Skin epidermis (tissue), 12 donors: ENCODE measurements at regions not wholly inside any gene's neighbourhood (a gene's known extent, or its start where the extent isn't known, plus 50 kb on each side); places are given as distances from the start of the nearest gene placed in this dataset.

ENCODE experiments used
- H3K27ac ChIP-seq, 21 experiments: fragments of 200-600 bp; sonication (generic) in 11 of 21; one replicate each; pipeline ENCODE4 v1.5.0; 2020; ENCODE audit warnings: mild to moderate bottlenecking in 3 of 21, inconsistent platforms in 2 of 21, moderate library complexity in 2 of 21
- H3K4me3 ChIP-seq, 7 experiments: fragments of 200-600 bp; sonication (generic) in 2 of 7; one replicate each; pipeline ENCODE4 v1.5.0; 2020; ENCODE audit warnings: inconsistent platforms in 2 of 7, mild to moderate bottlenecking in 2 of 7, moderate library complexity in 1 of 7

GRCh38 chr15:31235311-31236183 lies 91.1 kb upstream of the KLF13 start:
- Histone ChIP-seq H3K27ac (peak overlapping the region in 16 of 21 experiments; percentile 6 to 78 (median 48)), H3K4me3 (no peak overlapping the region)

- Histone ChIP-seq H3K27ac (peak overlapping the region in 19 of 21 experiments; percentile 1 to 78 (median 56)), H3K4me3 (no peak overlapping the region)
Measured at GRCh38 chr15:31236184-31237042, 90.2 kb upstream of the KLF13 start.

GRCh38 chr15:31237043-31237324 lies 89.7 kb upstream of the KLF13 start:
- H3K27ac ChIP-seq, result peak overlapping the region in 12 of 21 experiments; percentile 1 to 66 (median 34)
- no peak overlapping the region for H3K4me3 ChIP-seq

GRCh38 chr15:31238906-31239305 lies 87.7 kb upstream of the KLF13 start:
- Histone ChIP-seq H3K27ac (no peak overlapping the region), H3K4me3 (no peak overlapping the region)

GRCh38 chr15:31239409-31239808 lies 87.2 kb upstream of the KLF13 start:
- H3K4me3 ChIP-seq, result no peak overlapping the region
- no peak overlapping the region for H3K27ac ChIP-seq

- Histone ChIP-seq H3K4me3 (no peak overlapping the region), H3K27ac (no peak overlapping the region)
Measured at GRCh38 chr15:31241888-31242522, 84.6 kb upstream of the KLF13 start.

GRCh38 chr15:31243895-31244294 lies 82.7 kb upstream of the KLF13 start:
- H3K4me3 ChIP-seq, result no peak overlapping the region

GRCh38 chr15:31245135-31245689 lies 81.4 kb upstream of the KLF13 start:
- Histone ChIP-seq H3K4me3 (no peak overlapping the region), H3K27ac (no peak overlapping the region)

More at GRCh38 chr15:31243895-31244294, 82.7 kb upstream of the KLF13 start:
- no peak overlapping the region for H3K27ac ChIP-seq

GRCh38 chr15:31245756-31246155 lies 80.9 kb upstream of the KLF13 start:
- no peak overlapping the region for H3K4me3 ChIP-seq
- H3K27ac ChIP-seq, result no peak overlapping the region

- Histone ChIP-seq H3K27ac (no peak overlapping the region), H3K4me3 (no peak overlapping the region)
Measured at GRCh38 chr15:31247404-31247803, 79.2 kb upstream of the KLF13 start.

- H3K27ac ChIP-seq, result no peak overlapping the region
- no peak overlapping the region for H3K4me3 ChIP-seq
Measured at GRCh38 chr15:31248263-31248662, 78.4 kb upstream of the KLF13 start.

GRCh38 chr15:31248951-31249350 lies 77.7 kb upstream of the KLF13 start:
- Histone ChIP-seq H3K4me3 (no peak overlapping the region), H3K27ac (no peak overlapping the region)

GRCh38 chr15:31250033-31250432 lies 76.6 kb upstream of the KLF13 start:
- Histone ChIP-seq H3K4me3 (no peak overlapping the region), H3K27ac (no peak overlapping the region)

- Histone ChIP-seq H3K27ac (no peak overlapping the region), H3K4me3 (no peak overlapping the region)
Measured at GRCh38 chr15:31251165-31251564, 75.5 kb upstream of the KLF13 start.

- Histone ChIP-seq H3K4me3 (no peak overlapping the region), H3K27ac (no peak overlapping the region)
Measured at GRCh38 chr15:31252171-31252785, 74.4 kb upstream of the KLF13 start.

GRCh38 chr15:31254431-31255175 lies 72.0 kb upstream of the KLF13 start:
- H3K27ac ChIP-seq, result peak overlapping the region in 1 of 21 experiments; percentile 59
- no peak overlapping the region for H3K4me3 ChIP-seq

GRCh38 chr15:31255176-31255510 lies 71.5 kb upstream of the KLF13 start:
- no peak overlapping the region for H3K4me3 ChIP-seq
- peak overlapping the region in 1 of 21 experiments; percentile 59 for H3K27ac ChIP-seq

GRCh38 chr15:31255732-31256377 lies 70.8 kb upstream of the KLF13 start:
- H3K27ac ChIP-seq, result peak overlapping the region in 1 of 21 experiments; percentile 59
- H3K4me3 ChIP-seq, result no peak overlapping the region
